Stimulated activated CD8-positive, alpha-beta memory T cell treated with anti-CD3 and anti-CD28 coated beads, Interleukin-12 subunit alpha, Interleukin-12 subunit beta, amount 100 ng/mL, for 1 hour (primary cell): ENCODE measurements at regions not wholly inside any gene's neighbourhood (a gene's known extent, or its start where the extent isn't known, plus 50 kb on each side); places are given as distances from the start of the nearest gene placed in this dataset.

Source experiments
- DNase-seq: peaks from one replicate; pipeline ENCODE4 v3.0.0-alpha.2; 2020; ENCODE audit warnings: low read depth

DNA sequence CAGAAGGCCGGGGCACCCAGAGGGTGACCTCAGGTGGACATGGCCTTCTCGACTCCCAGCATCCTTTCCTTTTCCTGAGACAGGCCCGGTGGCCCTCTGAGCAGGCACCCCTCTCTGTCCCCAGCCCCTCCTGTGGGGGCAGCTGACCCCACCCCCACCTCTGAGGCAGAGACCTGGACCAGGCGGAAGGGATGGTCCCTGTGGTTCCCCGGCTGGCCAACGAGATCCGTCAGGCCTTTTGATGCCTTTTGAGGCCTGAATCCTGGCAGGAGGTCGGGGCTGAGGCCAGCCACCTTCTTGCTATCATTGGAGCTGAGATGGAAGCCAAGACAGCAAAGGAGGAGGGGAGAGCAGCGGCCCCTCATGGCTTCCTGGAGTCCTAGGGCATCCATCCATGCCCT, 50.2 kb upstream of the ACTRT2 start:
- DNase-seq: no peak
